HT1080 (cell line): ENCODE measurements at regions not wholly inside any gene's neighbourhood (a gene's known extent, or its start where the extent isn't known, plus 50 kb on each side); places are given as distances from the start of the nearest gene placed in this dataset.
"Not testable (repeated sequence)": the region's sequence is repeated elsewhere in the genome, so short reads cannot be mapped to it uniquely, and the experiment has no call there.

ENCODE experiments used
- DNase-seq: peaks from one replicate; pipeline ENCODE4 v3.0.0-alpha.2; 2015; ENCODE audit warnings: low read depth

DNA sequence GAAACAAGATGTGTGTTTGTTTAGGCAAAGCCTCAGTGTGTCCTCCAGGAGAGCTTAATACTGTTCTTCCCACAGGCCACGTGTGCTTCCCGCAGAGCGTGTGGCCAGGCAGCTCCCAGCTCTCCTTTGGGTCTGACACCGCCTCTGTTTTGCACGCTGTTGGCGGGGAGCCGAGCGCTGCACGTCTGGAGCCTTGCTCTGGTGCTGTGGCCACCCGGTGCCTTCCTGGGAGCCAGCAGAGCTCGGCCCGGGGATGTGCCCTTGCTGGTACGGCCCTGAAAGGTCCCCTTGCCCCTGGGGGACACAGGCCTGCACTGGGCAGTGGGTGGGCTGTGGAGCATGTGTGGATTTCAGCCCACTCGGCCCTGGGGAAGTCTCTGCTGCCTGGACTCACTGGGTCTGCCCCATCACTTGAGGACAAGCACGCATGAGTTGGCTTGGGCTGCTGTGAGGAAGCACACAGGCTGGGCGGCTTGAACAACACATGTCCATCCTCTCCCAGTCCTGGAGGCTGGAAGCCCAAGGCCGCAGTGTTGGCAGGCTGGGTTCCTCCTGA, 160.7 kb upstream of the HDAC4 start:
- no peak for DNase-seq

DNA sequence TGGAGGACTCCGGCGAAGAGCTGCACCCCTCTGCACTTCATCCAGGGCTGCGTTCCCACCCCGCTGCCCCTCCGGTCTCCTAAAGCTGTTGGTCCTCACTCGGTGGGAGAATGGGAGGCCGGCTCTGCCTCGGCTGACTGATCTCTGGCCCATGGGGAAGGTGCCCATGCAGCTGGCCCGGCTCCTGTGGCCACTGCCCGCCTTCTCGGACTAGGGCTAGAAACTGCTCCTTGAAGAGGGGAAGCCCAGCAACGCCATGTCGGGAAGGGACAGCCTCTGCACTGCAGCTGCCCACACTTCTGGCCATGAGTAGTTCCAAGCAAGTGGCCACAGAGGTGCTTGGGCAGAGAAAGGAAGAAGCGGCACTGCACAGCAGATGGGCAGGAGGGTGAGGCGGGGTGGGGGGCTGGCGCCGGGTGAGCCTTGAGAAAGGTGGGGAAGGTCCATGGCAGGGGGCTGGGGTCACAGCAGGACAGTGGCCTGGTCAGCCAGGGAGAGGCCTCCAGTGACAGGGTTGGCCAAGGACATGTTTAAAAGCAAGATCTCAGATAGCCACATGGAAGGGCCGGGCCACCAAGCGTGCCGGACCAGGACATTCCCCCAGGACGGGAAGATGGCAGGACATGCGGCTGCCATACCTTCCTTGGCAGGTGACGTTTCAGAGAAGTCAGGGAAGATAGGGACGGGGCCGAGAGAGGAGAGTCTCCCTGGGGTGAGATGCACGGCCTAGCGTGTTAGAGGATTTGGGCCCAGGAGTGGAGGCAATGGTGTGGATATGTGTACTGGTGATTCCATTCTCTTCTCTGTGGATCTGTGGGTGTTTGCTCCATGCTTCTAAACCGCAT, 158.8 kb upstream of the HDAC4 start:
- DNase-seq = no peak

DNA sequence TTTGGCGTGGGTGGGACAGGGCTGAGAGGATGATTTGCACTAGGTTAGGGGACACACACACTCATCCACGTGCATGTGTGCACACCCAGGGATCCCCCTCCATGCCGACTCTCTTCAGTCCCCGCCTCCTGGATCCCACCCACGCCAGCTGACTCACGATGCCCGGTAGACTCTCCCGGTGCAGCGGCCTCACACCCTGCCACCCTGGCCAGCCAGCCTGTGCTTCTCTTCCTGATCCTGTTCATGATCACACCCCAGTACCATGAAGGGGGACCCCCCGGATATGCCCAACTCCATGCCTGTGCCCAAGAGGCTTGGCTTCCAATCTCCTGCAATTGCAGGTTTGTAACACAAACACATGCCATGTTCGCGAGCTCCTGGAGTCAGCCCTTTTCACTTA, 157.8 kb upstream of the HDAC4 start:
- DNase-seq = no peak

DNA sequence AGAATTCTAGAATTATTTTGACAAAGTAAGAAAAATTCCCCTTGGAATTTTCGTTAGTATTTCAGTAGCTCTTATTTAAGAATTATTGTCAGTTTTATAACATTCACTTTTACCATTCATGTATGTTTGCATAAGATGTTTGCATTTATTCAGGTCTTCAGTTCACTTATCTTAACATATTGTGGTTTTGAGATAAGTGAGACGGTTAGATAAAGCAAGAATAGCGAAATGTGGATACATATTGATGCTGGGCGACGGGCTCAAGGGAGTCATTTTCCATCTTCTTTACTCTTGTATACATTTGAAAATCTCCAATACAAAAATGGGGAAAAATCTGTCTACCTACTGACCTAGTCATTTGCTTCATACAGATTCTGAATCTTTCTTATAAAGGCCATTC, 156.7 kb upstream of the HDAC4 start:
- no peak for DNase-seq

DNA sequence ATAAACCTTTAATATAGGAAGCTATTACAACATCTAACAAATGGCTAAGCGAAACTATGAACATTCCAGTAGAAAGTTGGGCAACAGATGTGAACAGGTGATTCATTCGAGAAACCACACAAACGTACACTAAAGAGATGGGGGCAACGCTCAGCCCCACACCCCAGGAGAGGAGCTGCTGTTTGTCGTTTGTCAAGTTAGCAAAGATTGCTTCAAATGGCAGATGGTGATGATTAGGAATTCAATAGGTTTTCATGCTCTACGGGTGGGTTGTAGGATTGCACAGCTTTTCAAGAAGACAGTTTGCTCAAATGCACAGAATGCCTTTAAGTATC, 154.7 kb upstream of the HDAC4 start:
- no peak for DNase-seq

DNA sequence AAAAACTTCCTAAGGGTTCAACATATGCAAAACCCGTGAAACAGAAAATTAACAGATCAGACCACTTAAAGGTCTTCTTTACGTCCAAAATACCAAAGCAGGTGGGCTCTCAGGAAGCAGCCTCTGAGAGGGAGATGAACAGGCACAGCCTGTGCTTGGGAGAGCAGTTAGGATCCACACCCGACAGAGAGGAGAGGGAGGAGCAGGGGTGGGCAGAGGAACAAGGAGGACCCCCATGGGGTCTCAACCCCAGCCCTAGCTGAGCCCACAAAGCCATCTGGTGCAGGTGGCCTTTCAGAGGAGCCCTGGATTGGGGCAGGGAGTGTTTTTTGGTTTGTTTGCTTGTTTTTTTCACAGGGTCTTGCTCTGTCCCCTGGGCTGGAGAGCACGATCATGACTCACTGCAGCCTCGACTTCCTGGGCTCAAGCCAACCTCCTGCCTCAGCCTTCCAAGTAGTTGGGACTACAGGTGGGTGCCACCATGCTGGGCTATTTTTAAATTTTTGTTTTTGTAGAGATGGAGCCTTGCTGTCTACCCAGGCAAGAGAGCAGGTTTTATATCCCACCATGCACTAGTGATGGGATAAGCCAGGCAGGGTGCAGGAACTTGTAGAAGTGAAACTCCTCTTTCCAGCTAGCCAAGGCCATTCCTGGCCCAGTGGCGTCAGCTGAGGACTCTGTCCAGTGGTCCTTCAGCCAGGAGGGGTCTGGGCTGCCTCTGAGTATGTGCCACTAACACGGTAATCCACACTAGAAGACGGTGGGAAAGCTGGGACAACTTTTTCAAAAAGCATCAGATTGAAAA, 154.1 kb upstream of the HDAC4 start:
- no peak for DNase-seq

DNA sequence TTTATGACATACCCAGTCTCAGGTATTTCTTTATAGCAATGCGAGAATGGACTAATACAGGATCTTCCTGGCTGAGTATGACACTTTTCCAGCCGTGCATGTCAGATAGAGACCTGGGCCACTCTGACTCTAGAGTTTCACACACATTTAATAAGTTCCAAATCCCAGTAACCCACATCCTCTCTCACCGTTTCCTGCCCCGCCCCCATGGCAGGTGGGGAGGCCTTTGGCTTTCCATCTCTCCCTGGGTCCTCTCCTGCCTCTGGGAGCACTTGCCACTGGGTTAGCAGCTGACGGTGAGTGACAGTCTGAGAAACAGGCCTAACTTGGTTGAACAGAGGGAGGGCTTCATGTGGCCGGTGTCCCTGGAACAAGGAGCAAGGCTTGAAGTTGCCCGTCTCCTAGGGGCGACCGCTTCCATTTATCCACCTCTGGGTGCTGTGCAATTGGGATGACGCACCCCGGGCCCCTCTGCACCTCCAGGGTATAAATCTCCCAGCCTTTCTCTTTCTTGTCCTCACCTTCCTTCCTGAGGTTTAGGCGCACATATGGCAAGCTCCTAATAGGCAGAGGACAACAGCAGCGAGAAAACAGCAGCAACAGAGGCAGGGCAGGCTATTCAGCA, 152.7 kb upstream of the HDAC4 start:
- DNase-seq = no peak

DNA sequence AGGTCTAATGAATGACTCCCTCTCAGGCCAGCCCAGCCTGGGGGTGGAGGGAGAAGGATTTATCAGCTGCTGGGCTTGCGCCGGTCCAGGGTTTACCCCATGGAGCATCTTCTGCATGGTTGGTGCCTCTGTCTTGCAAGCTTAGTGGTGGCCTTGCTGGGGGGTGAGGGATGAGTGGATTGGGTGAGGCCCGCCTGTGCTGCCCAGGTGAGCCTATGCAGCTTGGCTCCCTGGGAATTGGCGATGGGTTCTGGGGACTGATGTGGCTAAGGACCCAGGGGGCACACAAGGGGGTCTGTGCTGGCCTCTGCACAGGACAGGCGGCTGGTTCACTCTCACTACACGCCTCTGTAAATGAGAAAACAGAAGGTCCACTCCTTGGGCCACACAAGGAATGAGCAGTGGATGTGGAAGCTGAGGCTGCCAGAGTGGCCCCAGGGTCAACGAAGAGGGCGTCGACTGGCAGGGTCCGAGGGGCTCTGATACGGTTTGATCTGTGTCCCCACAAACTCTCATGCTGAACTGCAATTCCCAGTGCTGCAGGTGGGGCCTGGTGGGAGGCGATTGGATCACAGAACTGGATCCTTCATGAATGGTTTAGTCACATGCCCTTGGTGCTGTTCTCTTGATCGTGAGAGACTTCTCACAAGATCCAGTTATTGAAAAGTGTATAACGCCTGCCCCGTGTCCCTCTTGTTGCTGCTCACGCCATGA, 151.6 kb upstream of the HDAC4 start:
- no peak for DNase-seq

DNA sequence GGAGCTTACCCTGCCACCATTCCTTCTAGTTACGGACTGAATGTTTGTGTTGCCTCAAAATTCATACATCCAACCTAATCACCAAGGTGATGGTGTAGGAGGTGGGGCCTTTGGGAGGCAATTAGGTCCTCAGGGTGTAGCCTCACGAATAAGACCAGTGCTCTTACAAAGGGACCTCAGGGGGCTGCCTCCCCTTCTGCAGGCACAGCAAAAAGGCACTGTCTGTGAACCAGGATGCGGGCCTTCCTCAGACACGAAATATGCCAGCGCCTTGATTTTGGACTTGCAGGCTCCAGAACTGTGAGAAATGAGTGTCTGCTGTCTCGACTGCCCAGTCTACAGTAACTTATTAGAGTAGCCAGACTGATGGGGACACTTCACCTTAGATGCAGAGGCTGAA, 150.4 kb upstream of the HDAC4 start:
- DNase-seq = no peak

DNA sequence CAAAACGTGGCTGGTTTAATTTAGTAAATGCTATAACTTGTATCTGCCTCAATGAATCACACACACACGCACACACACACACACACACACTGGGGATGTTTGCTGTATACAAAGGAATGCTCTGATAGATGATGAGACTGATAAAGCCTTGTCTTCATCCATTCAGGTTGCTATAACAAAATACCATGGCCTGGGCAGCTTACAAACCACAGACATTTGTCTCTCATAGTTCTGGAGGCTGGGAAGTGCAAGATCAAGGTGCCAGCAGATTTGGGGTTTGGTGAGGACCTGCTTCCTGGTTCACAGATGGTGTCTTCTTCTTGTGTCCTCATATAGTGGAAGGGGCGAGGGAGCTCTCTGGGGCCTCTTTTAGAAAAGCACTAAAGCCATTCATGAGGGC, 149.5 kb upstream of the HDAC4 start:
- DNase-seq = no peak

DNA sequence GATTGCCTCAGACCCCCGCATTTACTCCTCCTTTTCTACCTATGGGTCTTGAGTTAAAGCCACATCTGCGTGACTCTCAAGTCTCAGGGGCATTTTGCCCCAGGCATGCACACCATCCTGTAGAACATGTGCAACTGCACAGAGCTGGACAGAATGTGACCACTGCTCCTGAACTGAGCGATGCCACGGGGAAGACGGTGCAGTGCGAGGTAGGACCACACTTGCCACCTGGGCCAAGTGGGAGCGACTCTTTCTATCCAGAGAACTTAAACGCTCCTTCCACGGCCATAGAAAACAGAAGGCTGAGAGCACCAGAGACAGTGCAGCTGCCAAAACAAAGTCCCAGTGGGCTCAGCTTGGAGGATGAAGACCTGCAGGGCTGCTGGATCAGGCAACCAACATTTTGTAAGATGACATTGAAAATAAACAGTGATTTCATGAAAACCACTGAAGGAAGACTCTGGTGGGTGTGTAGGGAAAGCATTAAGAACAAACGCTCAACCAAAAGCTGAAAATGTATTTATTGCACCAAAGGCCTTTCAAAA, 149.0 kb upstream of the HDAC4 start:
- DNase-seq = no peak

DNA sequence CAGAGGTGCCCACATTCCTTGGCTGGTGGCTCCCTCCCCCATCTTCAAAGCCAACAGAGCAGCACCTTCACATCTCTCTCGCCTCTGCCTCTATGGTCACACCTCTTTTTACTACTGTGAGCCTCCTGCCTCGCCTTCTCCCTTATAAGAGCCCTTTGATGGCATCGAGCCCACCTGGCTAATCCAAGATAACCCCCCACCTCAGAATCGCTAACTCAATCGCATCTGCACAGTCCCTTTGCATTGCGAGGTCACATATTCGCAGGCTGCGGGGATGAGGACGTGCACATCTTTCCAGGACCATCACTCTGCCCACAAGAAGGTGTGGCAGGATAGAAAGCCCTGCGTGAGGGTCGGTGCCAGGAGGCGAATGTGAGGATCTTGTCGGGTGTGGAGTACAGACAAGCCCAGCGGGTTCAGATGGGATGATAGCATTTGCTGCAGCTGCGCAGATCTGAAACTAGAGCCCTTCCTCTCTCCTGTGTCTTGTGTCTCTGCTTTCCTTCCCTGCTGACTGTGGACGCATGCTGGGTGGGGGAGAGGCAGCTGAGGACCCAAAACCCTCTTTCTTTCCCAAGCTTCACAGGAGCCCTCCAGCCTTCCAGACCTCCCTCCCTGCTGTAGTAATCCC, 148.3 kb upstream of the HDAC4 start:
- no peak for DNase-seq

DNA sequence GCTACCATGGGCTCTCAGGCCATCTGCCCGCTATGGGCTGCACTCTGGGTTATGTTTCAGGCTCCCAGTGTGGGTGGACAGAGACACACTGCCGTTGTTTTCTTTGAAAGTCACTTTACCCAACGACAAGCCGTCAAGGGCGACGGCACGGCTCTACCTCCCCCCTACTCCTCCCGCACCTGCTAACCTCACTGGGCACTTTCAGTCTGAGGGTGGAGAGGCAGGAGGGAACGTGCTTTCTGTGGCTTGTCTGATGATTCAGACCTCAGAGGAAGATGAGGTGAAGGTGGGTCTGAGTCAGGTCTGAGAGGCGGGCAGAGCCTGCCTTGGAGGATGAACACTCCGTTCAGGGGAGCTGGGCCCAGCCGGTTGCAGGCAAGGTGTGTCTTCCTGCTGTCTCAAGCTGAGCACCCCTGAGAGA, 147.6 kb upstream of the HDAC4 start:
- DNase-seq = no peak

DNA sequence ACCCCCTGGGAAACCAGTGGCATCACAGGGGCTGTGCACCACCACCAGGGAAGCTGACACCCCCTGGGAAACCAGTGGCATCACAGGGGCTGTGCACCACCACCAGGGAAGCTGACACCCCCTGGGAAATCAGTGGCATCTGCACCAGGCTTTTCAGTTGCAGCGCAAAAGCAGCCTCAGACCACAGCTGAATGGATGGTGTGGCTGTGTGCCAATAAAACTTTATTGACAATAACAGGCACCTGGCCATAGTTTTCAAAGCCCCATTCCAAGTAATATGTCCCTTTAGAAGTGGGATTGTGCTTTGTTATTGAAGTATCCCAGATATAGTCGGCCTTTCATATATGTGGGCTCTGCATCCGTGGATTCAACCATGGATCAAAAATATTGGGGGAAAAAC, 146.3 kb upstream of the HDAC4 start:
- DNase-seq = not testable (repeated sequence)

DNA sequence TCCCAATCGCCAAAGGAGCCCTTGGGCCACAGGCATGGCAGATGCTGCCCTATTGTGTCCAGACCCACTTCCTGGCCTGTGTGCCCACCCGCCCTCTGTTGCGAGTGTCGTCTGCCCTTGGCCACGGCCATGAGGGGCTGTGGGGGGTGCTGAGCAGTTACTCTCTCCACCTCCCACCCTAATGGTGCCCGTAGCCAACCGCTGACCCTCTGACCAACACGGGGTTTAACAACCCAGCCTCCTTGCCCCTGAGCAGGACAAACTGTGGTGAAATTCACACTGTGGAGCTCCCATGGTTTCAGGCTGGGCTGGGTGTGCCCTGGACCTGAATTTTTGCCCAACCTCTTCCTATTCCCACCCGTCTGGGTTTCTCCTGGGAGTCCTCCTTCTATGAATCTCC, 145.7 kb upstream of the HDAC4 start:
- DNase-seq = no peak

DNA sequence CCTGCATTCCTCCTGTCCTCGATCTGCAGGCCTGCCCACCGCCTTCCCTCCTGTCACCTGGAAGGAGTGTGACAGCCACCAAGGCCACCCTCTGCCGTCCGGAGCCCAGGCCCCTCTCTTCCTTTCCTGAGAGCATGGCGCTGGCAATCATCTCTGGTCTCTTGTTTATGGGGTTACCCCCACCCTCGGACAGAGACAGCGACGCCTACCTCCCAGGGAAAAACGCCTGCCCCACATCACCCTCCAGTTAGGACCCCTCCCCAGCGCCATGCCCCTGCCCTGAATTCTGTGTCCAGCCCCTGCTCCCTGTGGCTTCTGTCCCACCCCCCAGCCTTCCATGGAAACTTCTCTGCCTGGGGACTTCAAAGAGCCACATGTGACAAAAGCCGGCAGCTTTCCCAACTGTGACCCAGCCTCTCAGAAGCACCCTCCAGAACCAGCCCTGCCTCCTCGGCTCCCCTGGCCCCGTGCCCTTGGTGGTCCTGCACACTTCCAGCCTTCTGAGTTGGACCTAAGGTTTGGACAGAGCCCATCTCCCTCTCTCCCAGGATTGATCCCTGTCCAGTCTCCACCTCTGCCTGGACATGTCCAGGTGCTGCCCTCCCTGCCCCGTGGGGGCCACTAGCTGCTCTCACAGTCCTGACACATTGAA, 145.0 kb upstream of the HDAC4 start:
- DNase-seq = no peak

DNA sequence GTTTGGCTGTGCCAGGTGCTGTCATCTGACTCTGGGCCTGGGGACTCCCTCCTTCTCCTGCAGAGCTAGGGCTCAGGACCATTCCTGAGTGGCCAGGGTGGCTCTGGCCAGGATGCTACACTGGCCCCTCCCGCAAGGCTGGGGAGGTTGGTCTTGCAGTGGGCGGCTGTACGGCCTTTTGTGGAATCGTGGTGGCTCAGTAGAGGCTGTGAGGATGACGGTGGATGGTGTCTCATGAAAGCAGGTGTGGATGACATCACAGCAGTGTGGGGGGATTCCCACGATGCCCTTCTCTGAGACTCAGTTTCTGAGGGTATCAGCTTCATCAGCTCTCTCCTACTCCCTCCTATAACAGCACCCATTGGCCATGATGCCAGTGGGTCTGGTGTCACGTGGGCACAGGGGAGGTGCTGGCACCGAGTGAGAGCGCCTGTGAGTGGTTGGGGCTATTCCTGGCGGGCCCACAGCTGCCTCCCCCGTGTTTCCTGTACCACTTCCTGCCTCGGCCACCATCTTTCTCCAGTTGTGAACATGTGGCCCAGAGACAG, 144.2 kb upstream of the HDAC4 start:
- peak; percentile 19 for DNase-seq

DNA sequence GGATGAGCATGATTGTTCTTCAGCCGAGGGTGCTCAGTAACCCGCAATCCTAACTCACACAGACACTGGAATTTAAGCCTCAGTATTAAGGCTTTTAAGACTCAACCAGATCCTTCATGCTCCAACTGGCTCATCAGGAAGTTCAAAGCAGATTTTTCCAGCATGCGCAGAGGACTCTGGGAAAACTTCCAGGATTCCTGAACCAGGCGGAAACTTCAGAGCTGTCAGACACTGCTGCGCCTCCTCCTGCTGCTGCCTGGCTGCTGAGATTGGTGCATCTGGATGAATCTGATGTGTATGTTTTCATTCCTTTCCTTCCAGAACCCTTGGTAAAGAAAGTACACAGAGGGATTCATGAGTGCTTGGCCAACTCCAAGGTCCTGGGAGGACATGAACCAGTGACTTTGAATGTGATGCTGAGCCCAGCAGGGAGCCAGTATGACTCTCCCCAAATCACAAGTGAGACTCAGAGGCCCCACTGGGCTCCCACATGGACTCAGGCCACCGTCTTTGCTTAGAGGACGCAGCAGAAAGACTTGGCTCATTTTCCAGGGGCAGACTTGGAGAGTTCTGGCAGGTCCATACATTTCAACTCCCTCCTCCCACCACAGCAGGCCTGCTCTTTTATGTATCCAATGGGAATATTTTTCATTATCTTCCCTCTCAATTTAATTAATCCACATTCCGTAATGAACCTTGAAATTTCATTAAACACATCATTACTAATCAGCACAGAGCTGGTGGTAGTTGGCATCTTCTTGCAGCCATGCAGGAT, 143.5 kb upstream of the HDAC4 start:
- DNase-seq = no peak

DNA sequence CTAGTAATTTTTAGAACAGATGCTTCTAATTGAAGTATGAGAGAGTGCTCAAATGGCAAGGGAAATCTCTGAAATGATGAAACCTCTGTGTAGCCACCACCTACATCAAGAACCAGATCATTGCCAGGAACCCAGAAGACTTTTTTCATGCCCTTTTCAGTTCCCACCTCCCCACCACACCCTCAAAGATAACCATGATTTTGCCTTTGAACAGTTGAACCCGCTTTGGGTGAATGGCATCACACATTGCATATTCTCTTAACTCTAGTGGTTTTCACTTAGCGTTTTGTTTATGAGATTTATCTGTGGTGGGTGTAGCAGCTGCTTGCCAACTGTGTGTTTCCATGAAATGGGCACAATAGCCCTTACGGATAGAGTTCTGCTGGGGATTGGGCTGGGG, 142.9 kb upstream of the HDAC4 start:
- no peak for DNase-seq
